ENCODE measurements at regions not wholly inside any gene's neighbourhood (a gene's known extent, or its start where the extent isn't known, plus 50 kb on each side); places are given as distances from the start of the nearest gene placed in this dataset.

GRCh38 chr3:67739851-67740250, 85.4 kb upstream of the SUCLG2 start:
- TF ChIP-seq CTCF (IDR thresholded peaks at IDR 0.05) = no peak
- DNase-seq (no peak), ATAC-seq (no peak)
- Histone ChIP-seq H3K4me3 (no peak overlapping the region), H3K36me3 (ENCODE audit: low read depth) (no peaks in the 10 kb centered on the region), H3K9me3 (no peaks in the 10 kb centered on the region), H3K4me1 (ENCODE audit: low read depth) (no peaks in the 10 kb centered on the region)
- intact Hi-C loops (cut with DNase I, micrococcal nuclease) = no loop called here

GRCh38 chr3:67737906-67738865, 83.8 kb upstream of the SUCLG2 start:
- H3K4me1 ChIP-seq (ENCODE audit: low read depth) = no peaks in the 10 kb centered on the region
- H3K9me3 ChIP-seq = no peaks in the 10 kb centered on the region
- intact Hi-C loops (cut with DNase I, micrococcal nuclease) = no loop called here
- DNase-seq (no peak), ATAC-seq (peak; percentile 40)
- TF ChIP-seq CTCF (IDR thresholded peaks at IDR 0.05) = no peak
- H3K36me3 ChIP-seq (ENCODE audit: low read depth) = no peaks in the 10 kb centered on the region
- H3K4me3 ChIP-seq = no peak overlapping the region

GRCh38 chr3:67737140-67737539, 82.7 kb upstream of the SUCLG2 start:
- ATAC-seq = no peak
- intact Hi-C loops (cut with DNase I, micrococcal nuclease) = no loop called here
- no peaks in the 10 kb centered on the region for H3K36me3 ChIP-seq (ENCODE audit: low read depth)
- H3K9me3 ChIP-seq = no peaks in the 10 kb centered on the region
- no peak overlapping the region for H3K4me3 ChIP-seq
- H3K4me1 ChIP-seq (ENCODE audit: low read depth) = no peaks in the 10 kb centered on the region
- no peak for DNase-seq
- no peak for TF ChIP-seq CTCF (IDR thresholded peaks at IDR 0.05)

GRCh38 chr3:67733269-67733950, 79.0 kb upstream of the SUCLG2 start:
- intact Hi-C loops (cut with DNase I, micrococcal nuclease) = no loop called here
- TF ChIP-seq CTCF (IDR thresholded peaks at IDR 0.05) = no peak
- Histone ChIP-seq H3K9me3 (no peaks in the 10 kb centered on the region), H3K36me3 (ENCODE audit: low read depth) (no peaks in the 10 kb centered on the region), H3K4me1 (ENCODE audit: low read depth) (no peaks in the 10 kb centered on the region), H3K4me3 (no peak overlapping the region)
- peak in 1 of 3 donors; percentile 34 for DNase-seq
- ATAC-seq = peak; percentile 81

GRCh38 chr3:67724434-67724833, 70.0 kb upstream of the SUCLG2 start:
- no peak for ATAC-seq
- intact Hi-C loops (cut with DNase I, micrococcal nuclease) = no loop called here
- no peaks in the 10 kb centered on the region for H3K4me1 ChIP-seq (ENCODE audit: low read depth)
- no peak for DNase-seq
- H3K9me3 ChIP-seq = peaks cover 5% of the 10 kb centered on the region
- no peak overlapping the region for H3K4me3 ChIP-seq
- no peaks in the 10 kb centered on the region for H3K36me3 ChIP-seq (ENCODE audit: low read depth)
- no peak for TF ChIP-seq CTCF (IDR thresholded peaks at IDR 0.05)

Measured in mucosa of descending colon (tissue), 3 donors.